Coronary artery (tissue), 2 donors: ENCODE measurements at regions not wholly inside any gene's neighbourhood (a gene's known extent, or its start where the extent isn't known, plus 50 kb on each side); places are given as distances from the start of the nearest gene placed in this dataset.

Experiments
- DNase-seq: peaks from one replicate; pipeline ENCODE4 v3.0.0-alpha.2; 2017; ENCODE audit warnings: low spot score
- H3K27ac ChIP-seq, 2 donors: fragments of 200-600 bp; sonication (generic); one replicate each; pipeline ENCODE4 v1.5.1; 2016 to 2019
- H3K4me3 ChIP-seq: fragments of 200-600 bp; sonication (generic); 2 replicates; pipeline ENCODE4 v1.5.1; 2016; ENCODE audit warnings: mild to moderate bottlenecking, moderate library complexity
- CTCF ChIP-seq: fragments of 200-600 bp; sonication (generic); IDR thresholded peaks from one replicate; pipeline ENCODE4 v1.5.1; 2019; ENCODE audit warnings: antibody characterized with exemption

- DNase-seq: no peak
- no peak for TF ChIP-seq CTCF
- Histone ChIP-seq H3K27ac (no peak overlapping the region), H3K4me3 (no peak overlapping the region)
Measured at GRCh38 chr12:54700301-54700700, 52.1 kb upstream of the DCD start.
